H1 (cell line): ENCODE measurements at regions not wholly inside any gene's neighbourhood (a gene's known extent, or its start where the extent isn't known, plus 50 kb on each side); places are given as distances from the start of the nearest gene placed in this dataset.

Experiments used
- CEBPB ChIP-seq: IDR thresholded peaks from 2 replicates; pipeline ENCODE4 v1.6.1; 2012; ENCODE audit warnings: low read depth, low read length
- CTCF ChIP-seq, 3 experiments: IDR thresholded peaks; 1 replicate in 2 of 3; 2 replicates in 1 of 3; pipeline versions ENCODE4 v1.5.1 to v1.6.1; 2011; ENCODE audit warnings: low read length in 3 of 3, mild to moderate bottlenecking in 3 of 3, inconsistent platforms in 2 of 3, low read depth in 1 of 3, moderate library complexity in 1 of 3; ENCODE audit not compliant: insufficient read depth in 1 of 3; ENCODE audit errors: control extremely low read depth in 1 of 3
- EGR1 ChIP-seq: IDR thresholded peaks from 2 replicates; pipeline ENCODE4 v1.6.1; 2011; ENCODE audit warnings: low read depth, low read length, borderline replicate concordance
- NRF1 ChIP-seq: IDR thresholded peaks from 2 replicates; pipeline ENCODE4 v1.6.1; 2011; ENCODE audit warnings: mild to moderate bottlenecking, low read depth, low read length, improper control_type of control experiment
- POLR2A ChIP-seq, 2 experiments: IDR thresholded peaks; 1 replicate in 1 of 2; 2 replicates in 1 of 2; pipeline ENCODE4 v1.6.1; 2011; ENCODE audit warnings: low read depth in 2 of 2, low read length in 2 of 2, mild to moderate bottlenecking in 2 of 2; ENCODE audit errors: control extremely low read depth in 1 of 2
- POLR2AphosphoS5 ChIP-seq: IDR thresholded peaks from 2 replicates; pipeline ENCODE4 v1.6.1; 2011; ENCODE audit warnings: low read depth, low read length
- RAD21 ChIP-seq, 2 experiments: IDR thresholded peaks in 1 of 2; conservative IDR thresholded peaks in 1 of 2; 2 replicates each; pipeline ENCODE4 v1.6.1; 2011; ENCODE audit warnings: low read depth in 2 of 2, low read length in 2 of 2, improper control_type of control experiment in 1 of 2, inconsistent platforms in 1 of 2, mild to moderate bottlenecking in 1 of 2, moderate library complexity in 1 of 2
- RBBP5 ChIP-seq: IDR thresholded peaks from 2 replicates; pipeline ENCODE4 v1.7.1; 2012; ENCODE audit warnings: low read depth, mild to moderate bottlenecking, inconsistent platforms, low read length, moderate library complexity, borderline replicate concordance
- SP2 ChIP-seq: IDR thresholded peaks from 2 replicates; pipeline ENCODE4 v1.6.1; 2012; ENCODE audit warnings: mild to moderate bottlenecking, low read length, inconsistent platforms
- TAF1 ChIP-seq: IDR thresholded peaks from 2 replicates; pipeline ENCODE4 v1.6.1; 2011; ENCODE audit warnings: mild to moderate bottlenecking, low read depth, low read length
- TBP ChIP-seq: IDR thresholded peaks from 2 replicates; pipeline ENCODE4 v1.6.1; 2011; ENCODE audit warnings: low read depth, low read length, improper control_type of control experiment
- YY1 ChIP-seq: IDR thresholded peaks from 2 replicates; pipeline ENCODE4 v1.6.1; 2011; ENCODE audit warnings: low read depth, mild to moderate bottlenecking, low read length
- TF ChIP-seq, protein P1 (sequence below): IDR thresholded peaks from 2 replicates; pipeline ENCODE4 v1.6.1; 2012; ENCODE audit warnings: low read length, inconsistent platforms

GRCh38 chr4:137608085-137608484, 75.8 kb upstream of the PCDH18 start:
- no peak for TF ChIP-seq POLR2AphosphoS5
- no peak for TF ChIP-seq CTCF (IDR thresholded peaks at IDR 0.05; ENCODE audit: control extremely low read depth in 1 of 3, insufficient read depth in 1 of 3, low read depth in 1 of 3, low read length in 3 of 3)
- TF ChIP-seq NRF1: no peak
- no peak for TF ChIP-seq TBP
- TF ChIP-seq YY1: no peak
- TF ChIP-seq POLR2A (IDR thresholded peaks at IDR 0.05; ENCODE audit: control extremely low read depth in 1 of 2, low read depth in 2 of 2, low read length in 2 of 2): no peak
- no peak for TF ChIP-seq EGR1
- no peak for TF ChIP-seq TAF1
- TF ChIP-seq SP2: no peak
- TF ChIP-seq RBBP5: no peak
- TF ChIP-seq CEBPB: no peak
- no peak for TF ChIP-seq RAD21 (IDR thresholded peaks at IDR 0.05 in 1 of 2, conservative IDR thresholded peaks at IDR 0.05 in 1 of 2; ENCODE audit: low read depth in 2 of 2, low read length in 2 of 2)
- TF ChIP-seq, protein P1, sequence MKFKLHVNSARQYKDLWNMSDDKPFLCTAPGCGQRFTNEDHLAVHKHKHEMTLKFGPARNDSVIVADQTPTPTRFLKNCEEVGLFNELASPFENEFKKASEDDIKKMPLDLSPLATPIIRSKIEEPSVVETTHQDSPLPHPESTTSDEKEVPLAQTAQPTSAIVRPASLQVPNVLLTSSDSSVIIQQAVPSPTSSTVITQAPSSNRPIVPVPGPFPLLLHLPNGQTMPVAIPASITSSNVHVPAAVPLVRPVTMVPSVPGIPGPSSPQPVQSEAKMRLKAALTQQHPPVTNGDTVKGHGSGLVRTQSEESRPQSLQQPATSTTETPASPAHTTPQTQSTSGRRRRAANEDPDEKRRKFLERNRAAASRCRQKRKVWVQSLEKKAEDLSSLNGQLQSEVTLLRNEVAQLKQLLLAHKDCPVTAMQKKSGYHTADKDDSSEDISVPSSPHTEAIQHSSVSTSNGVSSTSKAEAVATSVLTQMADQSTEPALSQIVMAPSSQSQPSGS: no peak
